Mucosa of descending colon (tissue), 3 donors: ENCODE measurements at regions not wholly inside any gene's neighbourhood (a gene's known extent, or its start where the extent isn't known, plus 50 kb on each side); places are given as distances from the start of the nearest gene placed in this dataset.
"Not testable (repeated sequence)": the region's sequence is repeated elsewhere in the genome, so short reads cannot be mapped to it uniquely, and the experiment has no call there.

Experiments used
- ATAC-seq: fragments of 200-7000 bp; cut with Tn5 transposase; one replicate; pipeline ENCODE4 v1.9.1; 2020; ENCODE audit warnings: mild to moderate bottlenecking, moderate library complexity
- DNase-seq, 3 donors: peaks; one replicate each; pipeline ENCODE4 v3.0.0-alpha.2; 2020
- H3K36me3 ChIP-seq: fragments of 200-600 bp; one replicate; pipeline ENCODE4 v1.8.0; 2021; ENCODE audit warnings: low read depth, mild to moderate bottlenecking
- H3K4me1 ChIP-seq: fragments of 200-600 bp; one replicate; pipeline ENCODE4 v1.8.0; 2021; ENCODE audit warnings: low read depth, mild to moderate bottlenecking
- H3K4me3 ChIP-seq: fragments of 200-600 bp; one replicate; pipeline ENCODE4 v1.8.0; 2021; ENCODE audit warnings: mild to moderate bottlenecking
- H3K9me3 ChIP-seq: fragments of 200-600 bp; one replicate; pipeline ENCODE4 v1.8.0; 2021; ENCODE audit warnings: mild to moderate bottlenecking
- intact Hi-C, 2 donors: fragments of 100-400 bp; cut with DNase I in 1 of 2; cut with micrococcal nuclease in 1 of 2; formaldehyde crosslinking; loops; one replicate each; pipeline versions ENCODE4 v1.11.0 to v1.11.1; 2022; cut with DNase I, micrococcal nuclease
- TF ChIP-seq, protein P1 (sequence below): fragments of 200-600 bp; IDR thresholded peaks from one replicate; pipeline ENCODE4 v1.8.0; 2022; ENCODE audit warnings: antibody characterized with exemption, mild to moderate bottlenecking
- donor health status: DM: no; HTN: no; CAD: no; lungs with moderate emphysema.
- donor health status: DM: no; HTN: no; CAD: no.
- donor health status: DM: no; HTN: yes; CAD: no.

DNA sequence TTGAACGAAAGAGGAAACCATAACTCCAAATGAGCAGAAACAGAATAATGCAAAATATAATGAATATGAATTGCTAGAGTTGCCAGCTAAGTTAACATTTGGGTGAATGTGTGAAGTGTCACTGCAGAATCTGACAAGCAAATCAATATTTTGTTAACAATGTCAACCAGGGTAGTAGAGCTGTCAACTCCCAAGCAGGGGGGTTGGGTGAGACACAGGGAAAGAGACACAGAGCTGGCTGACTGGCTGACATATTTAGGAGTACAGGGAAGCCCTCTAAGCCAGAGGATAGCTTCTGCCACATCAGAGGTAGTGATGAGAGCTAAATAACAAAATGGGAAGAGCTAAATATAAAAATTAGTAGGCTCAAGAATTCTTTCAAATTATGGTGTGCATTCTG lies 393.1 kb upstream of the KCND2 start:
- Histone ChIP-seq H3K36me3 (no peaks in the 10 kb centered on the region), H3K4me1 (no peaks in the 10 kb centered on the region), H3K4me3 (no peak overlapping the region), H3K9me3 (no peaks in the 10 kb centered on the region)
- intact Hi-C loops, result no loop called here
- no peak for ATAC-seq
- TF ChIP-seq, protein P1, sequence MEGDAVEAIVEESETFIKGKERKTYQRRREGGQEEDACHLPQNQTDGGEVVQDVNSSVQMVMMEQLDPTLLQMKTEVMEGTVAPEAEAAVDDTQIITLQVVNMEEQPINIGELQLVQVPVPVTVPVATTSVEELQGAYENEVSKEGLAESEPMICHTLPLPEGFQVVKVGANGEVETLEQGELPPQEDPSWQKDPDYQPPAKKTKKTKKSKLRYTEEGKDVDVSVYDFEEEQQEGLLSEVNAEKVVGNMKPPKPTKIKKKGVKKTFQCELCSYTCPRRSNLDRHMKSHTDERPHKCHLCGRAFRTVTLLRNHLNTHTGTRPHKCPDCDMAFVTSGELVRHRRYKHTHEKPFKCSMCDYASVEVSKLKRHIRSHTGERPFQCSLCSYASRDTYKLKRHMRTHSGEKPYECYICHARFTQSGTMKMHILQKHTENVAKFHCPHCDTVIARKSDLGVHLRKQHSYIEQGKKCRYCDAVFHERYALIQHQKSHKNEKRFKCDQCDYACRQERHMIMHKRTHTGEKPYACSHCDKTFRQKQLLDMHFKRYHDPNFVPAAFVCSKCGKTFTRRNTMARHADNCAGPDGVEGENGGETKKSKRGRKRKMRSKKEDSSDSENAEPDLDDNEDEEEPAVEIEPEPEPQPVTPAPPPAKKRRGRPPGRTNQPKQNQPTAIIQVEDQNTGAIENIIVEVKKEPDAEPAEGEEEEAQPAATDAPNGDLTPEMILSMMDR, result no peak
- no peak for DNase-seq

DNA sequence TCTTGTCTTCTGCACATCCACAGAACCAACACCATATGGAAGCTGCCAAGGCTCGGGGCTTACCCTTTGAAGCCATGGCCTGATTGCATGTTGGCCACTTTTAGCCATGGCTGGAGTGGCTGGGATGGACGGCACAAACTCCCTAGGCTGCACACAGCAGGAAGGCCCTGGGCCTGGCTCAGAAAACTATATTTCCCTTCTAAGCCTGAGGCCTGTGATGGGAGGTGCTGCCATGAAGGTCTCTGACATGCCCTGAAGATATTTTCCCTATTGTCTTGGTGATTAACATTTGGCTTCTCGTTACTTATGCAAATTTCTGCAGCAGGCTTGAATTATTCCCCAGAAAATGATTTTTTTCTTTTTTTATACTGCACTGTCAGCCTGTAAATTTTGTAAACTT lies 387.0 kb upstream of the KCND2 start:
- TF ChIP-seq, protein P1, result no peak
- Histone ChIP-seq H3K36me3 (no peaks in the 10 kb centered on the region), H3K4me1 (no peaks in the 10 kb centered on the region), H3K4me3 (no peak overlapping the region), H3K9me3 (no peaks in the 10 kb centered on the region)
- DNase-seq, result no peak
- no peak for ATAC-seq
- intact Hi-C loops, result no loop called here

GRCh38 chr7:119886525-119886924 lies 386.4 kb upstream of the KCND2 start:
- ATAC-seq, DNase-seq, H3K4me3 ChIP-seq, H3K36me3 ChIP-seq, H3K9me3 ChIP-seq, intact Hi-C loops, H3K4me1 ChIP-seq: not testable (repeated sequence)

DNA sequence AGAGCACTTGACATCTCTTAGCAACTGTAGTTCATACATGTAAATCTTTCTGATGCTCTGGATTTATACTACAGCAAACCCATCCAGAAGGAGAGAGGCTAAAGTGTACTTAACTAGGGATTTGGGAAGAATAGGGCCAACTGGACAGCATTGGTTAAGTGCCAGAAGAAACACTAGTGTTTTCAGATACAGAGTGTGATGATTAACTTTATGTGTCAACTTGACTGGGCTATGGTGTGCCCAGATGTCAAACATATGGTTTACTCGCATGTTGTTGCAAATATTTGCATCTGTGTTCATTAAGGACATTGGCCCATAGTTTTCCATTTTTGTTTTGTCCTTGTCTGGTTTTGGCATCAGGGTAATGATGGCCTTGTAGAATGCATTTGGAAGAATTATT lies 384.7 kb upstream of the KCND2 start:
- H3K4me3 ChIP-seq, result no peak overlapping the region
- TF ChIP-seq, protein P1, result no peak
- ATAC-seq, result no peak
- H3K36me3 ChIP-seq, result no peaks in the 10 kb centered on the region
- no peaks in the 10 kb centered on the region for H3K4me1 ChIP-seq
- H3K9me3 ChIP-seq, result no peaks in the 10 kb centered on the region
- no peak for DNase-seq
- intact Hi-C loops, result no loop called here

GRCh38 chr7:119890631-119891030 lies 382.3 kb upstream of the KCND2 start:
- ATAC-seq (no peak), DNase-seq (no peak)
- H3K4me3 ChIP-seq, result no peak overlapping the region
- intact Hi-C loops, result no loop called here
- H3K36me3 ChIP-seq, result no peaks in the 10 kb centered on the region
- TF ChIP-seq, protein P1, result no peak
- no peaks in the 10 kb centered on the region for H3K9me3 ChIP-seq
- H3K4me1 ChIP-seq, result no peaks in the 10 kb centered on the region

DNA sequence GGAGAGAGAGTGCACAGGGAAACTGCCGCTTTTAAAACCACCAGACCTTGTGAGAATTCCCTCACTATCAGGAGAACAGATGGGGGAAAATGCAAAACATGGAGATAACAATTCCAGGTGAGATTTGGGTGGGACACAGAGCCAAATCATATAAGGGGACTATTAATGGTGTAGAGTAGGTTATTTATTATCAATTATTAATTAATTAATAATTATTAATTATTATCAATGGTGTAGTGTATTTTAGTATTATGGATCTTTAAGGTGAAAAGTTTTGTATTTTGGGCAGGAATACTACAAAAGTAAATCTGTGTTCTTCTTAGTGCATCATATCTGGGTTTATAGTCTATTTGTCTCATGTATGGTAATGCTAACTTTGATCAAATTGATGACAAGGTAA lies 377.7 kb upstream of the KCND2 start:
- Histone ChIP-seq H3K36me3 (no peaks in the 10 kb centered on the region), H3K4me1 (no peaks in the 10 kb centered on the region), H3K4me3 (no peak overlapping the region), H3K9me3 (no peaks in the 10 kb centered on the region)
- intact Hi-C loops, result no loop called here
- TF ChIP-seq, protein P1, result no peak
- ATAC-seq, result no peak
- no peak for DNase-seq
